22Rv1 (cell line): ENCODE measurements at regions not wholly inside any gene's neighbourhood (a gene's known extent, or its start where the extent isn't known, plus 50 kb on each side); places are given as distances from the start of the nearest gene placed in this dataset.

Experiments used
- CTCF ChIP-seq: fragments of 450-650 bp; IDR thresholded peaks from 2 replicates; pipeline ENCODE4 v1.5.1; 2017; ENCODE audit warnings: mild to moderate bottlenecking
- ZFX ChIP-seq: fragments of 450-650 bp; IDR thresholded peaks from 2 replicates; pipeline ENCODE4 v1.6.1; 2017; ENCODE audit warnings: antibody characterized with exemption, borderline replicate concordance

GRCh38 chr6:134455319-134455718, 137.4 kb upstream of the SGK1 start:
- TF ChIP-seq CTCF (no peak), ZFX (no peak)
